ENCODE measurements at regions not wholly inside any gene's neighbourhood (a gene's known extent, or its start where the extent isn't known, plus 50 kb on each side); places are given as distances from the start of the nearest gene placed in this dataset.

DNA sequence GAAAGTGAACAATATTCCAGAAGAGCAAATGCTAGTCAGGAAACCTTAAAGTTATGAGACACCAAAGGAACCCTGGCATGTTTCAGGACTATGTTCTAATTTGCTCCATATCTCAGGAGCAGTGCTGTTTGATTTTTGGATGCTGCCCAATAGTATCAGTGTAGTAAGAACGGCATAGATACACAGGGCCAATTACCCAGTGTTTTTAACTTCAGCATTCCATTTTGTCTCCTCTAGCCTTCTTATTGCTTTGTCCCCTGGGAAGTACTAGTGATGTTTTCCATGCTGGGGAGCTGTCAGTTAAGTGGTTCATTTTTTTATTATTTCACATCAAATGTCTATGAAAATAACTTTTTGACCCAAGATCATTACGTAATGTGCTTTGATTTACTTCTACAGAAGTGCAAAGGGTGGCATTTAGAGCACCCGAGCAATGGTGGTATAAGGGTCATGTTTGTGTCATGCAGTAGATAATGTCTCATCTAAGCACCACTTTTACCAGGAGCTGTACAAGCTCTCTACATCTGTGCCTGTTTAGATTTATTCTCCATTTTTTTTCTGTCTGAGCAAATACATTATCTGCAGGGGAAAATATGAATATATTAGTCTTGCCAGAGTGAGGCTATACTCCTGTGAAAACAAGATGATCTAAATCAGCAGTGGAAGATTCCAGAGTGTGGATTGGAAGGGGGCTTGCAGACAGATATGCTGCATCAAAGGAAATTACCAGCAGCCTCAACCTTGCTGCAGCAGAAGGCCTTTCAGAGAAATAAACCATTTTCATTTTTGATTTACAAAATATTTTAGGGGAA is 198.8 kb upstream of the OPRM1 start:
- H3K4me3 ChIP-seq (ENCODE audit: low read length): no peak overlapping the region
- no peak for DNase-seq
- peak in 1 of 2 donors; percentile 68 for ATAC-seq
- intact Hi-C loops (cut with DNase I): no loop called here
- H3K9me3 ChIP-seq (ENCODE audit: control insufficient read depth, low read length): no peaks in the 10 kb centered on the region
- 30% methylated on average over 3 of the region's 3 CpGs for WGBS
- H3K27ac ChIP-seq (ENCODE audit: low read length): no peak overlapping the region
- H3K27me3 ChIP-seq (ENCODE audit: control insufficient read depth, insufficient read depth): no peaks in the 10 kb centered on the region
- no peaks in the 10 kb centered on the region for H3K4me1 ChIP-seq (ENCODE audit: control insufficient read depth, insufficient read depth, low read length)

GRCh38 chr6:153832543-153832942 is 206.5 kb upstream of the OPRM1 start:
- no peaks in the 10 kb centered on the region for H3K9me3 ChIP-seq (ENCODE audit: control insufficient read depth, low read length)
- WGBS: 96% methylated on average over 9 of the region's 9 CpGs
- intact Hi-C loops (cut with DNase I): no loop called here
- no peaks in the 10 kb centered on the region for H3K4me1 ChIP-seq (ENCODE audit: control insufficient read depth, insufficient read depth, low read length)
- no peaks in the 10 kb centered on the region for H3K27me3 ChIP-seq (ENCODE audit: control insufficient read depth, insufficient read depth)
- no peak overlapping the region for H3K27ac ChIP-seq (ENCODE audit: low read length)
- ATAC-seq (no peak), DNase-seq (no peak)
- no peak overlapping the region for H3K4me3 ChIP-seq (ENCODE audit: low read length)

DNA sequence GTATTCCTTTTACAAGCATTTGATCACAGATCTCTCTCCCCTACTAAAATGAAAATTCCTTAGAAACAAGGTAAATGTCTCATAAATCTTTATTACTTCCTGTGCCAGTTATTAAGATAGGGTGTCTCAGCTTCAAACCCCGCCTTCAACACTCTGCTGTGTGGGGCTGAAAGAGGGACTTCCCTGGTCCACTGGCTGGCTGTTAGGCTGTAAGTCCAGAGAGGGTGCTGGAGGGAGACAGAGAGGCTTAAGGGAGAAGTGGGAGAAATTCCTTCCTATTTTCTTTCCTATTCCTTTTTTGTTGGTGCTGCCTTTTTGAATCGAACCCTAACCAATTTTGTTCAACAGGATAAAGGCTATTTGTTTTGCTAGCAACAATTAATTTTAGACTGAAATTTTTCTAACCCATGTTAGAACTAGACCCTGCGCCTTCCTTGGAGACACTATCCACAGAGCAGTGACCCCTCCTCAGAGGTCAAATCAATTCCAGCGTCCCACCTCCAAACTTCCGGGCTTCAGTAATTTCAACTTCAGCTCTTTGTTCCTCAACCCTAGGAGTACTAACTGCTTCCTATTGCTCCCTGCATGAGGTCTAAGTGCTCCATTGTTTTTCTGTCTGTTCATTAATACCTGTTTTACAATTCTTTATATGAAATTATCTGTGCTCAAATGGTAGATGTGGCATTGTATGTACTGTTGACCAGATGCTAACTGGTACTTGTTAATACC is 207.5 kb upstream of the OPRM1 start:
- intact Hi-C loops (cut with DNase I): no loop called here
- no peaks in the 10 kb centered on the region for H3K9me3 ChIP-seq (ENCODE audit: control insufficient read depth, low read length)
- ATAC-seq (no peak), DNase-seq (no peak)
- 70% methylated on average over 5 of the region's 5 CpGs for WGBS
- no peak overlapping the region for H3K4me3 ChIP-seq (ENCODE audit: low read length)
- H3K27me3 ChIP-seq (ENCODE audit: control insufficient read depth, insufficient read depth): no peaks in the 10 kb centered on the region
- H3K4me1 ChIP-seq (ENCODE audit: control insufficient read depth, insufficient read depth, low read length): no peaks in the 10 kb centered on the region
- no peak overlapping the region for H3K27ac ChIP-seq (ENCODE audit: low read length)

DNA sequence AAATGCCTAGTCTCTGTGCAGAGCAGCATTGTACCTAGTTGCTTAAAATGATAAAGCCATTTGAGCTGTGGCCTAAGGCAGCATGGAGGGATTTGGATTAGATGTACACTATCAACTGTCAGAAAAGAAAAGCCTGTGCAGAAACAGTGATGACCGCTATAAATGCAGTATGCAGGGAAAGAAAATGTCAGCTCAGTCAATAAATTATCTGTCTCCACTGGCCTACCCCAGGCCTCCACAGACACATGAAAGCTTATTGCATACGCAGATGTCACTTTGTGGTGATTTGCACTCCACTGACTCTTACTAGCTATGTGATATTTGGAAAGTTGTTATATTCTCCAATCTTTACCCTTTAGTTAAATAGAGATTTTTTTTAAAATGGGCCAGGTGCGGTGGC is 221.9 kb upstream of the OPRM1 start:
- ATAC-seq (no peak), DNase-seq (no peak)
- no peak overlapping the region for H3K4me3 ChIP-seq (ENCODE audit: low read length)
- H3K4me1 ChIP-seq (ENCODE audit: control insufficient read depth, insufficient read depth, low read length): no peaks in the 10 kb centered on the region
- no peak overlapping the region for H3K27ac ChIP-seq (ENCODE audit: low read length)
- no peaks in the 10 kb centered on the region for H3K9me3 ChIP-seq (ENCODE audit: control insufficient read depth, low read length)
- intact Hi-C loops (cut with DNase I): no loop called here
- 89% methylated on average over 3 of the region's 3 CpGs for WGBS
- no peaks in the 10 kb centered on the region for H3K27me3 ChIP-seq (ENCODE audit: control insufficient read depth, insufficient read depth)

DNA sequence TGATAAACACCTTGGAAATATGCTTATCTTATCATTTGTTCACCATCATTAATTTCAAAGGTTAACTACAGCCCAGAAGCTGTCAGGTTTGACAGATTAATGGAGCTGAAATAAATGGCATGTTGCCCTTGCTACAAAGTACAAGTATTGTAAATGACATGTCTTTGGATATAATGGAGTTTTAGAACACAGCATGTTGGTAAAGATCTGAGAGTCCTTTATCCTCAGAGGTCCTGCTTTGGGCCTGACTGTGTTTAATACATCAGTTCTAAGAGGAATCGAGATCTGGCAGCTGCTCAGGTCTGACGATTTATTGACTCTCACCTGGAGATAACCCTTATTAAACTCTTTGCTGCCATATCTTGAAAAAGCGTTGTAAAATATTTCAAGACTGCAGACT is 222.7 kb upstream of the OPRM1 start:
- intact Hi-C loops (cut with DNase I): no loop called here
- ATAC-seq: no peak
- Histone ChIP-seq H3K27me3 (ENCODE audit: control insufficient read depth, insufficient read depth) (no peaks in the 10 kb centered on the region), H3K4me3 (ENCODE audit: low read length) (no peak overlapping the region), H3K9me3 (ENCODE audit: control insufficient read depth, low read length) (no peaks in the 10 kb centered on the region), H3K27ac (ENCODE audit: low read length) (no peak overlapping the region), H3K4me1 (ENCODE audit: control insufficient read depth, insufficient read depth, low read length) (no peaks in the 10 kb centered on the region)
- WGBS: 25% methylated on average over 3 of the region's 3 CpGs
- no peak for DNase-seq

GRCh38 chr6:153814136-153814535 is 224.9 kb upstream of the OPRM1 start:
- H3K4me1 ChIP-seq (ENCODE audit: control insufficient read depth, insufficient read depth, low read length): no peaks in the 10 kb centered on the region
- intact Hi-C loops (cut with DNase I): no loop called here

DNA sequence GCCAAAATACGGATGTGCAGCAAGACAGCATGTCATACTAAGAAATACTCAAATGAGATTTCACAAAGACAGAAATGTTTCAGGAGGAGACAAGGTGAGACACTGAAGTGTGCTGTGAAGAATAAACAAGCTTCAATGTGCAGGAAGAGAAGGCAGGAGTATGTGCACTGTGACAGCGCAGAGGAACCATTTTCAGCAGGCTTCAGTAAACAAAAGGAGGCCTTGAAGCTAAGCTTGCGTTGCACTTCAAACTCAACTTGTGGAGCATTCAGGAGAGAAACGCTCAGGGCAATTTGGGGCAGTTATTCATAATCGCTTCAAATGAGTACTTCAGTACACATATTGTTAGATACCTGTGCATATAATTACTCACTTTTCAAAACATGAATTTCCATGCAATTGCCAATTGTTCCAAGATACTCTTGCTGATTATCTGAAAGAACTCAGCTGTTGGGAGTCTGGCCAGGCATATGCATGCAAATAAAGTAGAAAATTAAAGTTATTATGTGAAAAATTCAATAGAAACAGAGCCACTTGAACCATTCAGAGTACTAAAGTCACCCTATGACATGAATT is 234.2 kb upstream of the OPRM1 start:
- Histone ChIP-seq H3K27me3 (ENCODE audit: control insufficient read depth, insufficient read depth) (no peaks in the 10 kb centered on the region), H3K4me3 (ENCODE audit: low read length) (no peak overlapping the region), H3K4me1 (ENCODE audit: control insufficient read depth, insufficient read depth, low read length) (no peaks in the 10 kb centered on the region), H3K9me3 (ENCODE audit: control insufficient read depth, low read length) (no peaks in the 10 kb centered on the region), H3K27ac (ENCODE audit: low read length) (no peak overlapping the region)
- intact Hi-C loops (cut with DNase I): no loop called here
- WGBS: 72% methylated on average over 5 of the region's 5 CpGs
- DNase-seq: no peak
- ATAC-seq: no peak

More at GRCh38 chr6:153814136-153814535, 224.9 kb upstream of the OPRM1 start:
- no peak overlapping the region for H3K4me3 ChIP-seq (ENCODE audit: low read length)
- H3K27ac ChIP-seq (ENCODE audit: low read length): no peak overlapping the region
- 20% methylated on average over 1 of the region's 1 CpG for WGBS
- no peak for DNase-seq
- H3K27me3 ChIP-seq (ENCODE audit: control insufficient read depth, insufficient read depth): no peaks in the 10 kb centered on the region
- H3K9me3 ChIP-seq (ENCODE audit: control insufficient read depth, low read length): no peaks in the 10 kb centered on the region
- ATAC-seq: no peak

DNA sequence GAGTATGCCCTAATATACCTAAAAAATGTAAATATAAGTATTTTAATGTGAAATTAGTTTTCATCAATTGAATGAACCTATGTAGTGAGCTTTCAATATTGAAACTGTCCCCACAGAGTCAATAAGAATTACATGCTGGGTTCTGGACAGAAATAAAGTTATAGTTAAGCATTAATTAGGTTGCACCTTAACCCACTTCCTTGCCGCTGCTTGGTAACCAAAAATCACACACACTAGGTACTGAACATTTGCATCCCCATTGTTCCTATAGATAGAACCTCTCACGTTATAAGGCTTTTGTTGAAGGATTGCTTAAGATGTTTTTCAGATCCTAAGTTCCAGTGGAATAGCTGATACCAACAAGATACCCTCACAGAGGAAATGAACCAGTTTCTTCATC is 237.1 kb upstream of the OPRM1 start:
- intact Hi-C loops (cut with DNase I): no loop called here
- Histone ChIP-seq H3K27ac (ENCODE audit: low read length) (no peak overlapping the region), H3K27me3 (ENCODE audit: control insufficient read depth, insufficient read depth) (no peaks in the 10 kb centered on the region), H3K9me3 (ENCODE audit: control insufficient read depth, low read length) (no peaks in the 10 kb centered on the region), H3K4me1 (ENCODE audit: control insufficient read depth, insufficient read depth, low read length) (no peaks in the 10 kb centered on the region), H3K4me3 (ENCODE audit: low read length) (no peak overlapping the region)
- WGBS: 63% methylated on average over 2 of the region's 2 CpGs
- DNase-seq (no peak), ATAC-seq (no peak)

DNA sequence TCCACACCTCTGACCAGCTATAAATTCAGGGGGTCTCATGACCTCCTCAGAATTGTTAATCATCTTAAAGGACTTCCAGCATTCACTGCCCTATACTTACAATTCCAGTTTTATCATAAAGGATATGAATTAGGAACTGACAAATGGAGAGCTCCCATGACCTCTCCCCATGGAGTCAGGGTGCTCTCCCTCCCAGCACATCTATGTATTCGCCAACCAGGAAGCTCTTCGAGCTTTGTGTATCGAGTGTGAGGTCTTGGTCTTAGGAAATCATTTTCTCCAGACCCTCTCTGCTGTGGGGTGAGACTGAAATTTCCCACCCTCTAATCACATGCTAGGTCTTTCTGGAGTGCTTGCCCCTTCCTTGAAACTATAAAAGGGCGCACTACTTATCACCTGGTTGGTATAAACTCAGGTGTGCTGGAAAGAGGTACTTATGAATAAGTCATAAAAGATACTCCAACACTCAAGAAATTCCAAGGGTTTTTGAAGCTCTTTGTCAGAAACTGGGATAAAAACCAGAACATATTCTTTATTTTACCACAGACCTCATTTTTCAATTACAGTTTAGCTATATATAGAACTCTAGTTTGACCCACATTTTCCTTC is 238.4 kb upstream of the OPRM1 start:
- no peak overlapping the region for H3K27ac ChIP-seq (ENCODE audit: low read length)
- H3K4me1 ChIP-seq (ENCODE audit: control insufficient read depth, insufficient read depth, low read length): no peaks in the 10 kb centered on the region
- H3K4me3 ChIP-seq (ENCODE audit: low read length): no peak overlapping the region
- intact Hi-C loops (cut with DNase I): no loop called here
- no peak for DNase-seq
- H3K27me3 ChIP-seq (ENCODE audit: control insufficient read depth, insufficient read depth): no peaks in the 10 kb centered on the region
- no peak for ATAC-seq
- 83% methylated on average over 4 of the region's 4 CpGs for WGBS
- H3K9me3 ChIP-seq (ENCODE audit: control insufficient read depth, low read length): no peaks in the 10 kb centered on the region

GRCh38 chr6:153790876-153791473 is 248.1 kb upstream of the OPRM1 start:
- Histone ChIP-seq H3K27me3 (ENCODE audit: control insufficient read depth, insufficient read depth) (no peaks in the 10 kb centered on the region), H3K27ac (ENCODE audit: low read length) (no peak overlapping the region), H3K4me3 (ENCODE audit: low read length) (no peak overlapping the region), H3K9me3 (ENCODE audit: control insufficient read depth, low read length) (no peaks in the 10 kb centered on the region), H3K4me1 (ENCODE audit: control insufficient read depth, insufficient read depth, low read length) (no peaks in the 10 kb centered on the region)
- DNase-seq: no peak
- no peak for ATAC-seq
- intact Hi-C loops (cut with DNase I): no loop called here
- WGBS: 58% methylated on average over 1 of the region's 1 CpG

- DNase-seq: no peak
- no peaks in the 10 kb centered on the region for H3K4me1 ChIP-seq (ENCODE audit: control insufficient read depth, insufficient read depth, low read length)
- no peaks in the 10 kb centered on the region for H3K27me3 ChIP-seq (ENCODE audit: control insufficient read depth, insufficient read depth)
- 58% methylated on average over 7 of the region's 7 CpGs for WGBS
- intact Hi-C loops (cut with DNase I): no loop called here
- no peak overlapping the region for H3K27ac ChIP-seq (ENCODE audit: low read length)
- peak; percentile 19 to 57 for ATAC-seq
- H3K9me3 ChIP-seq (ENCODE audit: control insufficient read depth, low read length): no peaks in the 10 kb centered on the region
- no peak overlapping the region for H3K4me3 ChIP-seq (ENCODE audit: low read length)
These were observed 249.0 kb upstream of the OPRM1 start for GRCh38 chr6:153790048-153790447.
